WI38 (cell line): ENCODE measurements at regions not wholly inside any gene's neighbourhood (a gene's known extent, or its start where the extent isn't known, plus 50 kb on each side); places are given as distances from the start of the nearest gene placed in this dataset.

Source experiments
- H3K4me3 ChIP-seq: 2 replicates; pipeline ENCODE4 v1.5.1; 2011; ENCODE audit warnings: low read depth, mild to moderate bottlenecking, control low read depth, low read length
- CTCF ChIP-seq: IDR thresholded peaks from 2 replicates; pipeline ENCODE4 v1.5.1; 2012; ENCODE audit warnings: low read depth, mild to moderate bottlenecking, control low read depth, low read length

DNA sequence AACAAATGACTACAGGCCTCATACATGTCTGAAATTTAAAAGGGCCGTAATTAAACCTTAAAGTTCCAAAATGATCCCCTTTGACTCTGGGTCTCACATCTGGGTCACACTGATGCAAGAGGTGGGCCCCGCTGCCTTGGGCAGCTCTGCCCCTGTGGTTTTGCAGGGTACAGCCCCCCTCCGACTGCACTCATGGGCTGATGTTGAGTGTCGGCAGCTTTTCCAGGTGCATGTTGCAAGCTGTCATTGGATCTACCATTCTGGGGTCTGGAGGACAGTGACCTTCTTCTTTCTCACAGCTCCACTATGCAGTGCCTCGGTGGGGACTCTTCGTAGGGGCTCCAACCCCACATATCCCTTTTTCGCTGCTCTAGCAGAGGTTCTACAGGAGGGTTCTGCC, 1537.9 kb downstream of the PCDH18 start:
- no peak for TF ChIP-seq CTCF
- no peak overlapping the region for H3K4me3 ChIP-seq

- no peak for TF ChIP-seq CTCF
- no peak overlapping the region for H3K4me3 ChIP-seq
Observed at GRCh38 chr4:135976860-135977259, 1555.4 kb downstream of the PCDH18 start.

DNA sequence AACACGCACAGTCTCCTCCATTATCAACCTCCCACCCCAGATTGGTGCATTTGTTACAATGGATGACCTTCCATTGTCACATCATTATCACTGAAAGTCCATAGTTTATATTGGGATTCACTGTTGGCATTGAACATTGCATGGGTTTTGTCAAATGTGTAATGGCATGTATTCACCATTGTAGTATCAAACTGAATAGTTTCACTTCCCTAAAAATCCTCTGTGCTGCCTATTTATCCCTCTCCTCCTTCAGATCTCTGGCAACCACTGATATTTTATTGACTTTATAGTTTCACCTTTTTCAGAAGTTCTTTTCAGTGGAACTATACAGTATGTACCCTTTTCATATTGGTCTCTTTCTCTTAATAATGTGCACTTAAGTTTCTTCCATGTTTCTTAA, 1565.4 kb downstream of the PCDH18 start:
- H3K4me3 ChIP-seq: no peak overlapping the region
- no peak for TF ChIP-seq CTCF

DNA sequence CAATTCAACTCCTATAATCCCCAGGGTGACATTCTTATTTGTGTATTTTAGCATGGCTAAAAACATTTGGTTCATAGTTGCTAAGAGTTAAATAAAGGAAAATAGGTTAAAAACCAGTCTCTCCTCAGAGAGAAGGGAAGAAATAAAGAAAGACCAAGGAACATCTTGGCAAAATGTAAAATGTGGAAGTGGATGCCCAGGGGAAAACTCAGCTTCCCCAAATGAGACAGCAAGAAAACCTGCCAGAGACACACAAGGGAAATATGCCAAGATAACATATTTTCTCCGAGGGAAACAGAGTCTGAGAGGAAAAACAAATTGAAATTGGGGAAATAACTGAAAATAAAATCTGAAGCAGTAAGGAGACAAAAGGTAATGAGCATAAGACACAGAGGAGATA, 1569.3 kb downstream of the PCDH18 start:
- TF ChIP-seq CTCF: no peak
- H3K4me3 ChIP-seq: no peak overlapping the region

DNA sequence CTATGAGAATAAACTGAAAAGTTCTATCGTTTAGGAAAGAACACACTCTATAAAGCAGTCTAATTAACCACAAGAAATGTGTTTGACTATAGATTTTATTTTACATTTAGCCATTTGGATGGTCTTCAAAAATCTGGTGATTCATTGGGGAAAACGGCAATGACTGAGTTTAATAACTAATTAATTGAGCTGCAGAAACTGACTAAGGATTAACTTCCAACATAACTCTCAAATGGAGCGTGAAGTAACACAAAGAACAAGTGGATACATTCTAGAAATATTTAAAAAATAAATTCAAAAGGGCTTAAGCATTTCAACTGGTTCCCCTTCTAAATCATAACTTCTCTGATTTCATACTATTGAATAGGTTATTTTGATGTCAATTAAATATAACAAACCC, 1582.4 kb downstream of the PCDH18 start:
- TF ChIP-seq CTCF: no peak

GRCh38 chr4:135948797-135949196, 1583.5 kb downstream of the PCDH18 start:
- TF ChIP-seq CTCF: no peak
- H3K4me3 ChIP-seq: no peak overlapping the region

More for the DNA sequence above, 1582.4 kb downstream of the PCDH18 start:
- no peak overlapping the region for H3K4me3 ChIP-seq

- no peak overlapping the region for H3K4me3 ChIP-seq
- no peak for TF ChIP-seq CTCF
Observed at GRCh38 chr4:135941671-135942070, 1590.6 kb downstream of the PCDH18 start.
